NCI-H1417 treated with DMSO at 0.1 percent for 48 hours (cell line): ENCODE measurements at regions not wholly inside any gene's neighbourhood (a gene's known extent, or its start where the extent isn't known, plus 50 kb on each side); places are given as distances from the start of the nearest gene placed in this dataset.
"Not testable (repeated sequence)": the region's sequence is repeated elsewhere in the genome, so short reads cannot be mapped to it uniquely, and the experiment has no call there.

Experiments used
- DNase-seq: peaks from one replicate; lab custom pipeline; 2025; lab: John Stamatoyannopoulos, UW

GRCh38 chr22:22296047-22296446, 51.5 kb downstream of the VPREB1 start:
- not testable (repeated sequence) for DNase-seq

DNA sequence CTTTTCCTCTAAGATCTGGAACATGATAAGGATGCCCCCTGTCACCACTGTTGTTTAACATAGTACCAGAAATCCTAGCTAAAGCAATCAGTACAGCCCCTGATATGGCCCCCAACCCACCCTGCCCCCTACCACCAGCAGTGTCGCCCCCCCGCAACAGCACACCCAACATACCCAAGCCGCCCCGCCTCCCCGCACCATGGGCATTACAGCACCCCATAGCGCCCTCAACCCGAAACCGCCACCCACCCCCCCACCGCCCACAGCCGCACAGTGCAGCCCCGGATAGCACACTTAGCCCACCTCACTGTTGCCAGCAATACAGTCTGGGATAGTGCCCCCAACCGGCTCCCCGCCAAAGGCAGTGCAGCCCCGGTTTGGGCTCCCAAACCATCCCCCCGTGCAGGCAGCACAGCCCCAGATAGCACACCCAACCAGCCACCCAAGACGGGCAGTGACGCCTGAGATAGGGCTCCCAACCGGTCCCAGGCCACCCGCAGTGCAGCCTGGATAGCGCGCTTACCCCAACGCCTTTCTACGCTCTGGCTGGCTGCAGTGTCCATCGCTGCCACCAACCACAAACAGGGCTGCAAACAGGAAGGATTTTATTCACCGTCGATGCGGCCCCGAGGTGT, 52.7 kb downstream of the VPREB1 start:
- DNase-seq: not testable (repeated sequence)

GRCh38 chr22:22297794-22298653, 53.4 kb downstream of the VPREB1 start:
- peak; percentile 0 for DNase-seq

DNA sequence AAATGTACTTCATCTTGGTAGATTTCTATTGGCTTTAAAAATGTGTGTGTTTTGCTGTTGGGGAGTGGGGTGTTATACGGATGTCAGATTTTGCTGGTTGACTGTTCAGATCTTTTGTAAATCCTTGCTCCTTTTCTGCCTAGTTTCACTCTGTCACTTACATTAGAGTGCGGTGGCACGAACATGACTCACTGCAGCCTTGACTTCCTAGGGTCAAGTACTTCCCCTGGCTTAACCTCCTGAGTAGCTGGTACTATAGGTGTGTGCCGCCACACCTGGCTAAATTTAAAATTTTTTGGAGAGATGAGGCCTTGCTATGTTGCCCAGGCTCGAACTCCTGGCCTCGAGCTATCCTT, 54.0 kb downstream of the VPREB1 start:
- DNase-seq: not testable (repeated sequence)

DNA sequence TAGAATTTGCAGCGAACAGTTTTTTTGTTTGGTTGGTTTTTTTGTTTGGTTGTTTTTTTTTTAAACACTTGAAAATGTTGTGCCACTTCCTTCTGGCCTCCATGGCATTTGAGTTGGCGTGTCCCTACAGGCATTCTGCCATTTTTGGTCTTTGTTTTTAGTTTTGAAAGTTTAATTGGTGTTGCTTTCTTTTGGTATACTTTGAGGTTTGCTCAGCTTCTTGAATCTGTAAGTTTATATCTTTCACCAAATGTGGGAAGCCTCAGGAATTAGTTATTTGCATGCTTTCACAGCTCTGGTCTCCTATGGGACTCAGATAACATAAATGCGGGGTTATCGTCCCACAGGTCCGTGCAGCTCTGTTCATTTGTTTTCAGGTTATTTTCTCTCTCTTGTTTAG, 55.9 kb downstream of the VPREB1 start:
- not testable (repeated sequence) for DNase-seq

DNA sequence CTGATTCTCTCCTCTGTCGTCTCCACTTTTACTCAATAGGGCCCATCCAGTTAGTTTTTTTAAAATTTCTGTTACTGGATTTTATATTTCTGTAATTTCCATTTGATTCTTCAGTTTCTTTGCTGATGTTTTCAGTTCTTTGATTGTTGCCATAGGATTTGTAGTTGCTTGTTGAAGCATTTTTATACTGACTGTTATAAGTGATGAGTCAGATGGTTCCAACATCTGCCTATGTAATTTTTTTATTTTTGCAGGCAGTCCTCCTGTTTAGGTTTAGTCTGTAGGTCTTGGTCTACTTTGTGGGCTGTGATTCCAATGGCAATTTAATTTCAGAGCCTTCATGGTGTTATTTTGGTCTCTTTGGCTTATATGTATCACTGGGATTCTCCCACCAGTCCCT, 56.4 kb downstream of the VPREB1 start:
- DNase-seq: not testable (repeated sequence)

- DNase-seq: no peak
These were observed 72.0 kb downstream of the VPREB1 start for GRCh38 chr22:22316589-22316988.

DNA sequence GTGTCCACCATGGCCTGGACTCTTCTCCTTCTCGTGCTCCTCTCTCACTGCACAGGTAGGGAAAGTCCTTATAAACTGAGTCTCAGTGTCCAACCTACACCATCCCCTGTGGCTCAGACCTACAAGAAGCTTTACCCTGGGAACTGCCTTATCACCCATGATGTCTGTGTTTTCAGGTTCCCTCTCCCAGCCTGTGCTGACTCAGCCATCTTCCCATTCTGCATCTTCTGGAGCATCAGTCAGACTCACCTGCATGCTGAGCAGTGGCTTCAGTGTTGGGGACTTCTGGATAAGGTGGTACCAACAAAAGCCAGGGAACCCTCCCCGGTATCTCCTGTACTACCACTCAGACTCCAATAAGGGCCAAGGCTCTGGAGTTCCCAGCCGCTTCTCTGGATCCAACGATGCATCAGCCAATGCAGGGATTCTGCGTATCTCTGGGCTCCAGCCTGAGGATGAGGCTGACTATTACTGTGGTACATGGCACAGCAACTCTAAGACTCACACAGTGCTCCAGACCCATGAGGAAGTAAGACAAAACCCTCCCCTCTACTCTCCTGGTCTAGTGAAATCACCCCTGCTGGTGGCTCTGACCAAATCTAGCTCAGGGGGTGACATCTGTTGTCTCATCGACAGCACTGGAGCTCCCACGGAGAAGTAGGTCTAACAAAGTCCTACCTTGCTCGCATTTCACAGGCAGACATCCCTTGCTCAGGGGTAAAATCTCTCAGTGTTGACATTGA, 74.3 kb downstream of the VPREB1 start:
- DNase-seq: no peak

- not testable (repeated sequence) for DNase-seq
These were observed 77.4 kb downstream of the VPREB1 start for GRCh38 chr22:22321743-22322611.

DNA sequence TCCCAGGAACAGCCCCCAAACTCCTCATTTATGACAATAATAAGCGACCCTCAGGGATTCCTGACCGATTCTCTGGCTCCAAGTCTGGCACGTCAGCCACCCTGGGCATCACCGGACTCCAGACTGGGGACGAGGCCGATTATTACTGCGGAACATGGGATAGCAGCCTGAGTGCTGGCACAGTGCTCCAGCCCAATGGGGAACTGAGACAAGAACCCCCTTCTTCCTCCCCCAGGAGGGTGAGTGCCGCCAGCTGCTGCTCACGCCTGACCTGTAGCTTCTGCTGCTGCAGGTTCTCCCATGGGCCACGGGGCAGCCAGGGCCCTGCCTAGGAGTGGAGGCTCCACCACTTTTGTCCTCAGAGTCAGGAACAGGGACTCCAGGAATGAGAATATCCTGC, 78.2 kb downstream of the VPREB1 start:
- DNase-seq: no peak

DNA sequence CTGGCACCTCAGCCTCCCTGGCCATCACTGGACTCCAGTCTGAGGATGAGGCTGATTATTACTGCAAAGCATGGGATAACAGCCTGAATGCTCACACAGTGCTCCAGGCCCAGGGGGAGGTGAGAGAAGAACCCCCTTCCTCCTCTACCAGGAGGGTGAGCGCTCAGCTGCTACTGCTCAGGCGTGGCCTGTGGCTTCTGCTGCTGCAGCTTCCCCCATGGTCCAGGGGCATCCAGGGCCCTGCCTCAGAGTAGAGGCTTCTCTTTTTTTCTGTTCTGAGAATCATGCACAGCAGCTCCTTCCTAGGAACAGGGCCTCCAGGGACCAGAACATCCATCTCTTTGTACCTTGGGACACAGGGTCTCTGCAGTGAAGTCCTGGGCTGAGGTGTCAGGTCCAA, 83.1 kb downstream of the VPREB1 start:
- DNase-seq: no peak

DNA sequence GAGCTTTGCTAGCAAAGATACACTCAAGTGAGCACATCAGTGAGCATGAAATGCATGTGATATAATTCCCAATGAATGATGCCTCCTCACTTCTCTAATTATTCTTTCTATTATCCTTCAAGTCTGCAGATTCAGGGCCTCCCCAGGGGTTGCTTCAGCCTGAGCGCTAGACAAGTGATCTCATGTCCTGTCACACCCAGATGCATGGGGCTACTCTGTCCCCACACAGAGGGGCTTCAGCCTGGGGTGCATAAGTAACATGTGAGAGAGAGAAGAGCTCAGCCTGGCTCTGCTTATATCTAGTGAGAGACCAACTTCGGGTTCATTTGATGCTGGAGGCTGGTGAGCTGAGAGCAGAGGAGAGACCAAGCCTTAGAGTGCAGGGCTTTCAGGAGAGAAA, 85.2 kb downstream of the VPREB1 start:
- no peak for DNase-seq

- DNase-seq: not testable (repeated sequence)
These were observed 91.1 kb downstream of the VPREB1 start for GRCh38 chr22:22335640-22336039.

GRCh38 chr22:22336333-22336732, 91.7 kb downstream of the VPREB1 start:
- DNase-seq: not testable (repeated sequence)

- not testable (repeated sequence) for DNase-seq
These were observed 94.2 kb downstream of the VPREB1 start for GRCh38 chr22:22338778-22339177.

GRCh38 chr22:22341736-22342135, 97.2 kb downstream of the VPREB1 start:
- no peak for DNase-seq

DNA sequence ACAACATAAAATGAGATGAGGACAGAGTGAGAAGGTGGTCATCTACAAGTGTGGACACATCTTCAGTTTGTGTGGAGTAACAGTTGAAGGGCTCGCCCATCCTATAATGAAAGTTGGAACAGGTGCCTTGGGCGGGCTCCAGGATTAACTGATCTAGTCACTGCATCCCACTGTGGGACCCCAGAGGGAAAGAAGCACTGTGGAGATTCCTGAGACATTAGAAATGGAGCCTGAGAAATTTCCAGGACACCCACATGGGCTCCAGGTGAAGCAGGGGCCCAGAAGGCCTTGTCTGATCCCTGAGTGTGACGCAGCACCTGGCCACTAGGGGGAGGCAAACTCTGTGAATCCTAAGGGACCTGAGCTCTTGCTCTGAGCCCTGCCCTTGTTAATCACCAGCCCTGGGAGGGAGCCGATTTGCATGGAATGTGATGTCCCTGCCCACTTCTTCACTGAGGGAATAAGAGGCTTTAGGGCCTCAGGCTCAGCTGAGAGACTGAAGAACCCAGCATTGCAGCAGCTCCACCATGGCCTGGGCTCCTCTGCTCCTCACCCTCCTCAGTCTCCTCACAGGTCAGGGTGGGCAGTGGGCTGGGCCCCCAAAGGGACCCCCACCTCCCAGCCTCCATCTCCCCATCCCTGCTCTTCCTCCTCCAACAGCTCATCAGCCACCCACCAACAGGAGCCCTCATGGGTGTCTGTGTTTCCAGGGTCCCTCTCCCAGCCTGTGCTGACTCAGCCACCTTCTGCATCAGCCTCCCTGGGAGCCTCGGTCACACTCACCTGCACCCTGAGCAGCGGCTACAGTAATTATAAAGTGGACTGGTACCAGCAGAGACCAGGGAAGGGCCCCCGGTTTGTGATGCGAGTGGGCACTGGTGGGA, 98.4 kb downstream of the VPREB1 start:
- DNase-seq: no peak

- DNase-seq: no peak
These were observed 99.2 kb downstream of the VPREB1 start for GRCh38 chr22:22343581-22344296.

DNA sequence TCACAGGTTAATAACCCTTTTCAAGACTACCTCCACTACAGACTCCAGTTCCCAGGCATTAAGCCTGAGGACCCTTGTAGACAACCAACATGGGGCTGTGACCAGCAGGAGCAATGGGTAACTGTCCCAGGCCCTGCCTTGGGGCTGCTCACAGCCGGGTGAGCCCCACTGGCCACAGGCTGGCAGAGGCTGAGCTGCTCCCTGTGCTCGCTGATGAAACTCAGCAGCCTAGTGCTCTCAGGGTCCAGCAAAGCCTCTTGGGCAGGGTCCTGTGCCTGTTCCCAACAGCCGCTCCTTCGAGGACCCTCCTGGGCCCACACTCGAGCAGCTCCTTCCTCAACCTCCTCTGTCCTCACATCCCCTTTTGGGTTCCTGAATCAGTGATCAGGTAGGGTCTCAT, 99.8 kb downstream of the VPREB1 start:
- DNase-seq: no peak

DNA sequence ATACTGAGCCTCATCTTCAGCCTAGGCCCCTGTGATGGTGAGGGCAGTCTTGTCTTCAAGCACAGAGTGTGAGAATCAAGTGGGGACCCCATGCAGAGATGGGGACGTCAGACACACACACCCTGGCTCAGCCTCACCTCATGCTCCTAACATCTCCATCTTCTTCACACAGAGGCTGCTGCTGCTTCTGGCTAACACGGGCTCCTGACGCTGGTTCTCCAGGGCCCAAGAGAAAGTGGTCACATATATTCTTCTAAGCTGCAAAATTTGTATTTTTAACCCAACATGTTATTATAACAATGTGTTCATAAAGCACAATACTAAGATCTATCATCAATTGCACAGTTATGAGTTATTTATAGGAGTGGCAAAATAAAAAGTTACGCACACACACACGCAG, 101.2 kb downstream of the VPREB1 start:
- DNase-seq: no peak
